ENCODE measurements at regions not wholly inside any gene's neighbourhood (a gene's known extent, or its start where the extent isn't known, plus 50 kb on each side); places are given as distances from the start of the nearest gene placed in this dataset.

- no peak for FAIRE-seq
- TF ChIP-seq POLR2A (IDR thresholded peaks at IDR 0.05; ENCODE audit: low read depth, low read length) (no peak), POLR2AphosphoS5 (IDR thresholded peaks at IDR 0.05; ENCODE audit: low read depth, low read length) (no peak), TAF1 (IDR thresholded peaks at IDR 0.05; ENCODE audit: borderline replicate concordance, low read depth, low read length) (no peak)
- no peak for DNase-seq (ENCODE audit: insufficient read length)
Measured at GRCh38 chr13:105363261-105364190, 1171.9 kb downstream of the EFNB2 start.

- no peak for TF ChIP-seq TAF1 (IDR thresholded peaks at IDR 0.05; ENCODE audit: borderline replicate concordance, low read depth, low read length)
- no peak for TF ChIP-seq POLR2A (IDR thresholded peaks at IDR 0.05; ENCODE audit: low read depth, low read length)
- TF ChIP-seq POLR2AphosphoS5 (IDR thresholded peaks at IDR 0.05; ENCODE audit: low read depth, low read length): no peak
- DNase-seq (ENCODE audit: insufficient read length) (no peak), FAIRE-seq (no peak)
Measured at GRCh38 chr13:105353654-105354053, 1181.8 kb downstream of the EFNB2 start.

GRCh38 chr13:105349082-105349723 is 1186.3 kb downstream of the EFNB2 start:
- FAIRE-seq: no peak
- TF ChIP-seq TAF1 (IDR thresholded peaks at IDR 0.05; ENCODE audit: borderline replicate concordance, low read depth, low read length) (no peak), POLR2AphosphoS5 (IDR thresholded peaks at IDR 0.05; ENCODE audit: low read depth, low read length) (no peak), POLR2A (IDR thresholded peaks at IDR 0.05; ENCODE audit: low read depth, low read length) (no peak)
- no peak for DNase-seq (ENCODE audit: insufficient read length)

- TF ChIP-seq POLR2A (IDR thresholded peaks at IDR 0.05; ENCODE audit: low read depth, low read length) (no peak), TAF1 (IDR thresholded peaks at IDR 0.05; ENCODE audit: borderline replicate concordance, low read depth, low read length) (no peak), POLR2AphosphoS5 (IDR thresholded peaks at IDR 0.05; ENCODE audit: low read depth, low read length) (no peak)
- no peak for FAIRE-seq
- no peak for DNase-seq (ENCODE audit: insufficient read length)
Measured at GRCh38 chr13:105346141-105346775, 1189.2 kb downstream of the EFNB2 start.

- FAIRE-seq (no peak), DNase-seq (ENCODE audit: insufficient read length) (no peak)
- no peak for TF ChIP-seq TAF1 (IDR thresholded peaks at IDR 0.05; ENCODE audit: borderline replicate concordance, low read depth, low read length)
Measured at GRCh38 chr13:105345730-105346129, 1189.7 kb downstream of the EFNB2 start.

GRCh38 chr13:105345131-105345530 is 1190.3 kb downstream of the EFNB2 start:
- no peak for TF ChIP-seq POLR2A (IDR thresholded peaks at IDR 0.05; ENCODE audit: low read depth, low read length)
- TF ChIP-seq TAF1 (IDR thresholded peaks at IDR 0.05; ENCODE audit: borderline replicate concordance, low read depth, low read length): no peak
- TF ChIP-seq POLR2AphosphoS5 (IDR thresholded peaks at IDR 0.05; ENCODE audit: low read depth, low read length): no peak
- FAIRE-seq (no peak), DNase-seq (ENCODE audit: insufficient read length) (no peak)

- FAIRE-seq (no peak), DNase-seq (ENCODE audit: insufficient read length) (no peak)
- TF ChIP-seq TAF1 (IDR thresholded peaks at IDR 0.05; ENCODE audit: borderline replicate concordance, low read depth, low read length) (no peak), POLR2AphosphoS5 (IDR thresholded peaks at IDR 0.05; ENCODE audit: low read depth, low read length) (no peak), POLR2A (IDR thresholded peaks at IDR 0.05; ENCODE audit: low read depth, low read length) (no peak)
Measured at GRCh38 chr13:105343134-105343806, 1192.2 kb downstream of the EFNB2 start.

- TF ChIP-seq POLR2AphosphoS5 (IDR thresholded peaks at IDR 0.05; ENCODE audit: low read depth, low read length): no peak
- no peak for TF ChIP-seq POLR2A (IDR thresholded peaks at IDR 0.05; ENCODE audit: low read depth, low read length)
- no peak for TF ChIP-seq TAF1 (IDR thresholded peaks at IDR 0.05; ENCODE audit: borderline replicate concordance, low read depth, low read length)
- DNase-seq (ENCODE audit: insufficient read length) (no peak), FAIRE-seq (no peak)
Measured at GRCh38 chr13:105342281-105342820, 1193.1 kb downstream of the EFNB2 start.

GRCh38 chr13:105341758-105342157 is 1193.7 kb downstream of the EFNB2 start:
- FAIRE-seq: no peak
- no peak for DNase-seq (ENCODE audit: insufficient read length)
- TF ChIP-seq POLR2AphosphoS5 (IDR thresholded peaks at IDR 0.05; ENCODE audit: low read depth, low read length): no peak
- no peak for TF ChIP-seq POLR2A (IDR thresholded peaks at IDR 0.05; ENCODE audit: low read depth, low read length)
- TF ChIP-seq TAF1 (IDR thresholded peaks at IDR 0.05; ENCODE audit: borderline replicate concordance, low read depth, low read length): no peak

GRCh38 chr13:105341256-105341655 is 1194.2 kb downstream of the EFNB2 start:
- FAIRE-seq: no peak
- no peak for DNase-seq (ENCODE audit: insufficient read length)
- TF ChIP-seq TAF1 (IDR thresholded peaks at IDR 0.05; ENCODE audit: borderline replicate concordance, low read depth, low read length) (no peak), POLR2A (IDR thresholded peaks at IDR 0.05; ENCODE audit: low read depth, low read length) (no peak), POLR2AphosphoS5 (IDR thresholded peaks at IDR 0.05; ENCODE audit: low read depth, low read length) (no peak)

All from GM12892 (cell line).